Right atrium auricular region (tissue), 2 donors: ENCODE measurements at regions not wholly inside any gene's neighbourhood (a gene's known extent, or its start where the extent isn't known, plus 50 kb on each side); places are given as distances from the start of the nearest gene placed in this dataset.

Experiments
- DNase-seq: peaks from one replicate; pipeline ENCODE4 v3.0.0-alpha.2; 2019; ENCODE audit warnings: low spot score
- H3K27ac ChIP-seq, 2 donors: fragments of 200-600 bp; sonication (generic); 1 replicate in 1 of 2; 2 replicates in 1 of 2; pipeline ENCODE4 v1.5.1; 2016 to 2019
- H3K27me3 ChIP-seq, 2 donors: fragments of 200-600 bp; sonication (generic); one replicate each; pipeline versions ENCODE4 v1.5.1 to v1.6.0; 2017 to 2019
- H3K36me3 ChIP-seq: fragments of 200-600 bp; sonication (generic); one replicate; pipeline ENCODE4 v1.5.1; 2016
- H3K4me1 ChIP-seq, 2 donors: fragments of 200-600 bp; sonication (generic); one replicate each; pipeline versions ENCODE4 v1.5.1 to v1.6.0; 2017 to 2019
- H3K4me3 ChIP-seq, 2 donors: fragments of 200-600 bp; sonication (generic); 1 replicate in 1 of 2; 2 replicates in 1 of 2; pipeline ENCODE4 v1.5.1; 2017 to 2019; ENCODE audit warnings: mild to moderate bottlenecking in 1 of 2, moderate library complexity in 1 of 2
- H3K9me3 ChIP-seq, 2 donors: fragments of 200-600 bp; sonication (generic); one replicate each; pipeline ENCODE4 v1.5.1; 2019
- CTCF ChIP-seq, 2 donors: fragments of 200-600 bp; sonication (generic); IDR thresholded peaks; one replicate each; pipeline ENCODE4 v1.5.1; 2019; ENCODE audit warnings: antibody characterized with exemption in 2 of 2

- H3K36me3 ChIP-seq, result no peaks in the 10 kb centered on the region
- no peak for TF ChIP-seq CTCF (IDR thresholded peaks at IDR 0.05)
- no peaks in the 10 kb centered on the region for H3K9me3 ChIP-seq
- no peak overlapping the region for H3K27ac ChIP-seq
- no peaks in the 10 kb centered on the region for H3K27me3 ChIP-seq
- H3K4me3 ChIP-seq, result no peak overlapping the region
- DNase-seq, result peak; percentile 32
- H3K4me1 ChIP-seq, result no peaks in the 10 kb centered on the region
Observed at GRCh38 chr10:131815266-131816156, 85.3 kb upstream of the PPP2R2D start.

GRCh38 chr10:131816157-131816775 is 84.5 kb upstream of the PPP2R2D start:
- Histone ChIP-seq H3K36me3 (no peaks in the 10 kb centered on the region), H3K4me3 (no peak overlapping the region), H3K27ac (no peak overlapping the region), H3K27me3 (no peaks in the 10 kb centered on the region), H3K9me3 (no peaks in the 10 kb centered on the region), H3K4me1 (no peaks in the 10 kb centered on the region)
- no peak for DNase-seq
- TF ChIP-seq CTCF (IDR thresholded peaks at IDR 0.05), result no peak

GRCh38 chr10:131816941-131817700 is 83.7 kb upstream of the PPP2R2D start:
- Histone ChIP-seq H3K27ac (no peak overlapping the region), H3K9me3 (no peaks in the 10 kb centered on the region), H3K36me3 (no peaks in the 10 kb centered on the region), H3K27me3 (no peaks in the 10 kb centered on the region), H3K4me3 (no peak overlapping the region), H3K4me1 (no peaks in the 10 kb centered on the region)
- peak; percentile 42 for DNase-seq
- no peak for TF ChIP-seq CTCF (IDR thresholded peaks at IDR 0.05)

- H3K9me3 ChIP-seq, result no peaks in the 10 kb centered on the region
Observed at GRCh38 chr10:131817866-131818509, 82.8 kb upstream of the PPP2R2D start.

More at GRCh38 chr10:131817866-131818509, 82.8 kb upstream of the PPP2R2D start:
- Histone ChIP-seq H3K27ac (no peak overlapping the region), H3K4me1 (no peaks in the 10 kb centered on the region), H3K36me3 (no peaks in the 10 kb centered on the region), H3K4me3 (no peak overlapping the region), H3K27me3 (no peaks in the 10 kb centered on the region)
- DNase-seq, result peak; percentile 47
- no peak for TF ChIP-seq CTCF (IDR thresholded peaks at IDR 0.05)
